Testis (tissue), 2 donors: ENCODE measurements at regions not wholly inside any gene's neighbourhood (a gene's known extent, or its start where the extent isn't known, plus 50 kb on each side); places are given as distances from the start of the nearest gene placed in this dataset.
"Not testable (repeated sequence)": the region's sequence is repeated elsewhere in the genome, so short reads cannot be mapped to it uniquely, and the experiment has no call there.

Source experiments
- DNase-seq: peaks from one replicate; pipeline ENCODE4 v3.0.0-alpha.2; 2019
- H3K27ac ChIP-seq, 2 donors: fragments of 200-600 bp; sonication (generic); one replicate each; pipeline ENCODE4 v1.5.1; 2019
- H3K27me3 ChIP-seq: fragments of 200-600 bp; sonication (generic); one replicate; pipeline ENCODE4 v1.5.1; 2019
- H3K36me3 ChIP-seq: fragments of 200-600 bp; sonication (generic); one replicate; pipeline ENCODE4 v1.5.1; 2017; ENCODE audit warnings: low read depth; ENCODE audit errors: missing control alignments
- H3K4me1 ChIP-seq: fragments of 200-600 bp; sonication (generic); one replicate; pipeline ENCODE4 v1.5.1; 2019
- H3K4me3 ChIP-seq, 2 donors: fragments of 200-600 bp; sonication (generic); one replicate each; pipeline ENCODE4 v1.5.1; 2017 to 2019
- H3K9me3 ChIP-seq: fragments of 200-600 bp; sonication (generic); one replicate; pipeline ENCODE4 v1.5.1; 2017
- CTCF ChIP-seq, 3 experiments: fragments of 450-650 bp in 2 of 3; fragments of 200-600 bp in 1 of 3; sonication (generic) in 1 of 3; IDR thresholded peaks; one replicate each; pipeline ENCODE4 v1.5.1; 2016 to 2019; ENCODE audit warnings: antibody characterized with exemption in 3 of 3, mild to moderate bottlenecking in 2 of 3, moderate library complexity in 1 of 3
- POLR2A ChIP-seq: fragments of 450-650 bp; IDR thresholded peaks from one replicate; pipeline ENCODE4 v1.6.1; 2017; ENCODE audit warnings: antibody characterized with exemption, mild to moderate bottlenecking, moderate library complexity
- WGBS, 2 donors: methylation state at CpG; one replicate each; pipeline ENCODE4 v1.1.5; 2018; 5-methylcytosine and 5-hydroxymethylcytosine counted together
- intact Hi-C: fragments of 100-400 bp; cut with DNase I; formaldehyde crosslinking; loops from one replicate; pipeline ENCODE4 v1.15.1; 2023; ENCODE audit warnings: low total_unique reads

- Histone ChIP-seq H3K4me1 (peaks cover 67% of the 10 kb centered on the region), H3K9me3 (no peaks in the 10 kb centered on the region), H3K4me3 (no peak overlapping the region), H3K36me3 (no peaks in the 10 kb centered on the region), H3K27me3 (no peaks in the 10 kb centered on the region), H3K27ac (peak overlapping the region; percentile 69 to 72)
- TF ChIP-seq CTCF (IDR thresholded peaks at IDR 0.05) (no peak), POLR2A (no peak)
- DNase-seq, result no peak
- intact Hi-C loops, result no loop called here
- 61 to 65% methylated on average over 6 of the region's 6 CpGs for WGBS, 2 donors
These were observed 131.5 kb upstream of the NCOR2 start for GRCh38 chr12:124698998-124699305.

- peaks cover 63% of the 10 kb centered on the region for H3K4me1 ChIP-seq
- peak overlapping the region; percentile 69 to 72 for H3K27ac ChIP-seq
- 34 to 44% methylated on average over 13 to 15 of the region's 15 CpGs for WGBS, 2 donors
These were observed 131.0 kb upstream of the NCOR2 start for GRCh38 chr12:124698211-124698997.

GRCh38 chr12:124697722-124698121, 130.3 kb upstream of the NCOR2 start:
- DNase-seq, H3K36me3 ChIP-seq, intact Hi-C loops, H3K4me3 ChIP-seq, H3K27me3 ChIP-seq, H3K9me3 ChIP-seq: not testable (repeated sequence)
- WGBS, 2 donors, result 80 to 81% methylated on average over 11 of the region's 11 CpGs
- Histone ChIP-seq H3K4me1 (peaks cover 59% of the 10 kb centered on the region), H3K27ac (peak overlapping the region; percentile 69 to 72)

More at GRCh38 chr12:124698211-124698997, 131.0 kb upstream of the NCOR2 start:
- Histone ChIP-seq H3K36me3 (no peaks in the 10 kb centered on the region), H3K4me3 (no peak overlapping the region), H3K9me3 (no peaks in the 10 kb centered on the region), H3K27me3 (no peaks in the 10 kb centered on the region)
- no peak for TF ChIP-seq CTCF (IDR thresholded peaks at IDR 0.05)
- TF ChIP-seq POLR2A, result no peak
- DNase-seq, result peak; percentile 52
- intact Hi-C loops, result no loop called here

- H3K27me3 ChIP-seq, result no peaks in the 10 kb centered on the region
- DNase-seq, result no peak
- no peaks in the 10 kb centered on the region for H3K9me3 ChIP-seq
- no peaks in the 10 kb centered on the region for H3K36me3 ChIP-seq
- H3K27ac ChIP-seq, result peak overlapping the region; percentile 69 to 72
- no peak for TF ChIP-seq POLR2A
- no peak for TF ChIP-seq CTCF (IDR thresholded peaks at IDR 0.05)
- H3K4me3 ChIP-seq, result no peak overlapping the region
- peaks cover 59% of the 10 kb centered on the region for H3K4me1 ChIP-seq
- 63 to 68% methylated on average over 3 of the region's 3 CpGs for whole genome bisulfite sequencing, 2 donors
- intact Hi-C loops, result no loop called here
These were observed 129.5 kb upstream of the NCOR2 start for GRCh38 chr12:124696693-124697476.

- no peaks in the 10 kb centered on the region for H3K27me3 ChIP-seq
- H3K36me3 ChIP-seq, result no peaks in the 10 kb centered on the region
- TF ChIP-seq POLR2A (no peak), CTCF (IDR thresholded peaks at IDR 0.05) (no peak)
- peaks cover 51% of the 10 kb centered on the region for H3K4me1 ChIP-seq
- no peaks in the 10 kb centered on the region for H3K9me3 ChIP-seq
- WGBS, 2 donors, result 68 to 75% methylated on average over 5 of the region's 5 CpGs
- DNase-seq, result no peak
- H3K4me3 ChIP-seq, result no peak overlapping the region
- no peak overlapping the region for H3K27ac ChIP-seq
- intact Hi-C loops, result no loop called here
These were observed 128.4 kb upstream of the NCOR2 start for GRCh38 chr12:124695861-124696260.
